Loucy (cell line): ENCODE measurements at regions not wholly inside any gene's neighbourhood (a gene's known extent, or its start where the extent isn't known, plus 50 kb on each side); places are given as distances from the start of the nearest gene placed in this dataset.

Source experiments
- EZH2phosphoT487 ChIP-seq: fragments of 200-600 bp; IDR thresholded peaks from 2 replicates; pipeline ENCODE4 v1.6.1; 2018; ENCODE audit warnings: antibody characterized with exemption, mild to moderate bottlenecking, moderate library complexity, borderline replicate concordance
- TF ChIP-seq, protein P1 (sequence below): fragments of 200-600 bp; sonication (generic); conservative IDR thresholded peaks from 2 replicates; pipeline ENCODE4 v1.5.1; 2014; ENCODE audit warnings: mild to moderate bottlenecking, antibody characterized with exemption, low read length

GRCh38 chr3:118292841-118293240 is 741.8 kb downstream of the IGSF11 start:
- TF ChIP-seq, protein P1, sequence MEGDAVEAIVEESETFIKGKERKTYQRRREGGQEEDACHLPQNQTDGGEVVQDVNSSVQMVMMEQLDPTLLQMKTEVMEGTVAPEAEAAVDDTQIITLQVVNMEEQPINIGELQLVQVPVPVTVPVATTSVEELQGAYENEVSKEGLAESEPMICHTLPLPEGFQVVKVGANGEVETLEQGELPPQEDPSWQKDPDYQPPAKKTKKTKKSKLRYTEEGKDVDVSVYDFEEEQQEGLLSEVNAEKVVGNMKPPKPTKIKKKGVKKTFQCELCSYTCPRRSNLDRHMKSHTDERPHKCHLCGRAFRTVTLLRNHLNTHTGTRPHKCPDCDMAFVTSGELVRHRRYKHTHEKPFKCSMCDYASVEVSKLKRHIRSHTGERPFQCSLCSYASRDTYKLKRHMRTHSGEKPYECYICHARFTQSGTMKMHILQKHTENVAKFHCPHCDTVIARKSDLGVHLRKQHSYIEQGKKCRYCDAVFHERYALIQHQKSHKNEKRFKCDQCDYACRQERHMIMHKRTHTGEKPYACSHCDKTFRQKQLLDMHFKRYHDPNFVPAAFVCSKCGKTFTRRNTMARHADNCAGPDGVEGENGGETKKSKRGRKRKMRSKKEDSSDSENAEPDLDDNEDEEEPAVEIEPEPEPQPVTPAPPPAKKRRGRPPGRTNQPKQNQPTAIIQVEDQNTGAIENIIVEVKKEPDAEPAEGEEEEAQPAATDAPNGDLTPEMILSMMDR: no peak
- no peak for TF ChIP-seq EZH2phosphoT487
